ENCODE measurements at regions not wholly inside any gene's neighbourhood (a gene's known extent, or its start where the extent isn't known, plus 50 kb on each side); places are given as distances from the start of the nearest gene placed in this dataset.

DNA sequence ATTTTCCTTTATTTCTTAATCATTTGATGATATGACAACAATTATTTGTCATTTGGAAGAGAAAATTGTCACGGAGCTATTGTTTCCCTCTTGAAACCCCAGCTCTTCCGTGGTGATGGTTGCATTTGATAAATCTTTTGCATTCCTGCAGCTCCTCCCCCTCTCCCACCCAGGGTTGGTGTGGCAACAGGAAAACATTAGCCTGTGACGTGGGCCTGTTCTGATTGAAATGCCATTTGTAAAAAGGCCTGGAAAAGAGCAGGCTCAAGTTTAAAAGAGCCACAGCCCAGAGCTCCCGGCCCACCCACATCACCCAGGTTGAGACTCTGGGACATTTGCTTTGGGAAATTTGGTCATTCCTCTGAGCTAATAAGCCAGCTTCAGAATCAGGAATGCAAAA is 282.5 kb downstream of the RPLP1 start:
- DNase-seq (ENCODE audit: low read depth in 3 of 3), result no peak

DNA sequence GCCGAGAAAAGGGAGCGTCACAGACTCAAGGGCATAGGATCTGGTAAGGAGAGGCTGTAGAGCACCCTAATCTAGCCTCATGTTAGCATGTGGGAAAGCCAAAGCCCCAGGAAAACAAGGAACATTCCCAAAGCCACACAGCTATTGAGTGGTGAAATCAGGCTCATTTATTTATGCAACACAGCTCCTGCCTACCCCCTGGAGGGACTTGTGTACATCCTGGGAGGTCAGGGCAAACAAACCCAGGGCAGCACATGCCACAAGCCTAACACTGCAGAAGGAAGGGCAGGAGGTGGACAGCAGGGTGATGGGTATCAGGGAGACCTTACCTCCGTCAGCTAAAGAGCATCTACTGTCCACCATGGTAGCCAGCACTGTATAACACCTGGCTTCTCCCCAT is 283.5 kb downstream of the RPLP1 start:
- DNase-seq (ENCODE audit: low read depth in 3 of 3), result no peak

DNA sequence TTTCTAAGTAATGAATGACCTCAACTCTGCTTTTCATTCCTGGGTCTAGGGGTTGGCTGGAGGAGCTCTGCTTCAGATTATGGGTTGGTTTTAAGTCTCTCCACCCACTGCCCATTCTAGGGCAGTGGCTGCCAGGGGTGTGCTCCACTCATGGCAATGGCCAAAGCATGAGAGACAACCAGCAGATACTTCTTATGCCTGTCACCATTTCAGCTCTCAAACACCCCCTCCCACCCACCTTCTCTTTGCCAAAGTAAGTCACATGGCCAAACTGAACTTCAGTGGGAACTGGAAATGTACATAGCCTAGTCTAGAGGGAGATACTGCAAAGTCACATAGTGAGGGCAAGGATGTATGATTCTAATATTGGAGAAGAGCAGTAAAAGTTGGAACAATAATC is 285.3 kb downstream of the RPLP1 start:
- DNase-seq (ENCODE audit: low read depth in 3 of 3), result no peak

DNA sequence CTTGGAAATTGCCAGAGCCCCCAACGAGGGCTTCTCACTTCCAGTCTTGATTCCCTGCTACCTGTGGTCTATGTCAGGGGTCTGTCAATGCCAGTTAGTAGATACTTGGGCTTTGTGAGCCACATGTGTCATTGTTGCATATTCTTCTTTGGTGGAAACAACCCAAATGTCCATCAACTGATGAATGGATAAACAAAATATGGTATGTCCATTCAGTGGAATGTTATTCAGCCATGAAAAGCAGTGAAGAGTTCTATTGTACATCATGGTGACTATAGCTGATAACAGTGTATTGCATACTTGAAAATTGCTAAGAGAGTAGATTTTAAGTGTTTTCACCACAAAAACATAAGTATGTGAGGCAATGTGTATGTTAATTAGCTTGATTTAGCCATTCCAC is 288.1 kb downstream of the RPLP1 start:
- no peak for DNase-seq (ENCODE audit: low read depth in 3 of 3)

DNA sequence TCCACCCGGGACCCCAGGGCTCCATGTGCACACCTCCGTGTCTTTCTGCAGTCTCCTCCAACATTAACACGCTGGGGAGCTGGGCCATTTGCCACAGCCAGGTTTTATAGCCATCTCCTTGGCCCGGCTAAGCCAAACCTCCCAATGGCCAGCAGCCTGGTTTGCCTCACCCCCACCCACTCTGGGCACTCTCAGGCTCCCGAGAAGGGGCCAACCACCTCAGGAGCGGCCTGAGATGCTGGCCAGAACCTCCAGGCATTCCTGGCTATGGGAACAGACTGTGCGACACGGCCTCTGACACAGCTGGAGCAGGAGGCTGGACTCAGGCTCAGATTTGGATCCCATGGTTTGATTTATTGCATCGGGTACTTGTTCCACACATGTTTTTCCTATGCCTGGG is 289.7 kb downstream of the RPLP1 start:
- DNase-seq (ENCODE audit: low read depth in 3 of 3), result no peak

DNA sequence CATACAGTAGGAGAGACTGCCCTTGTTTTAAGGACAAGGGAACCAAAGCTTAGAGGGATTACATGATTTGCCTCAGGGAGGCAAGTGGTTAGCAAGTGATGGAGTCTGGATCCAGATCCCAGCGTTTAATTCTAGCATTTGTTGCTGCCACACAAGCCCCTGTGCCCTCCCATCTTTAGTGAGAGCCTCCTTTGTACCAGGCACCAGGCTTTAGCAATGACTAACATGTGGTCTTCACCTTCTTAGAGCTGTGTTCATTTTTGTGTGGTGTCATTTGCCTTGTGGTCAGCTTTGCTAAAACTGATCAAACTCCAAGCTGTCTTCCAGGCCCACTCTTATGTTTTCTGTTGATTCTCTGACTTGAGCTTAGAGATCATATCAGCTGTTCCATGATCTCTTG is 290.5 kb downstream of the RPLP1 start:
- no peak for DNase-seq (ENCODE audit: low read depth in 3 of 3)

DNA sequence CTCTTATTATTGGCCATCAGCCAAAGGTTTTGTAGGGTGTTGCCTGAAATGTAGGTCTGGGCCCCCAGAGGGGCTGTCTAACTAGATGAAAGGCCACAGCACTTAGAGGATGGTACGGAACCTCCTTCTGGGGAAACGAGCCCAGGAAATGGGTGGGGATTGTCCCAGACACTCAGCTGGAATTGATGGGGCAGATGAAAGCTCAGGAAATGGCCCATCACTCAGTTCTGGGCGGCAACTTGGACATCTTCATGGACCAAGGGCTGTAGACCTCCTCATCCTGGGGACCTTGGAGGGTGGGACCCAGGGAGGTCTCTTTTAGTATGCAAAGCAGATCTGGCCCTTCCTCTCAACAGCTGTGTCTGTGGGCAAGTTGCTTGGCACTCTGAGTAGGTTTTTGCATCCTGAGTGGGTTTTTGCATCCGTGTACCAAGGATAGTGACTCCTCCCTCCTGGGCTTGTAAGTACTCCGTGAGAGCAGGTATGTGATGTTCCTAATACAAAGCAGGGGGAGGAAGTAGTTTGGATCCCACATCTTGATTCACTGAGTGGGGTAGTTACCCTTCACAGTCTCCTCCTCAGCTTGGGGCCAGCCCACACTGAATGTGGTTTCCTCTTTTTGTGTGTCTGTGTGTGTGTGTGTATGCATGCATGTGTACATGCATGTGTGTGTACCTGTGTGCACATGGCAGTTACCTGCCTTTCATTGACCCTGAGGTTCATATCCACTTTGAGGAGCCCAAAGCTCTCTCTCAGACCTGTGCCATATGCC is 292.0 kb downstream of the RPLP1 start:
- no peak for DNase-seq (ENCODE audit: low read depth in 3 of 3)

DNA sequence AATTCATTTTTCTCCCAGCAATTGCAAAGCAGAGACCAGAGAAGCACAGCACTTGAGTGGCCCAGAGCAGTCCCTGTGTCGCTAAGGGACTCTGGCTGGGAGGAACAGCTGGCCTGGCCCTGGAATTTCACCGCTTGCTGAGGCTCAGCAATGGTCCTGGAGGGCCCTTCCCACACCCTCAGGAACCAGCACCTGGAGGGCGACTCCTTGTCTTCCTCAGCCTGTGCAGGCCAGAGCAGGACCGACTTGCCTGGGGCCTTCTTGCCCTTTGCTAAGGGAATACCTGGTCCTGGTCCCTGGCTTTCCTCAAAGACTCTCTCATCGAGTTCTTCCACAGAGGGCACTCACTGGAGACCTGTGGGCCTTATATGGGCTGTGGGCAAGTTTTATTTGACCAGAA is 294.6 kb downstream of the RPLP1 start:
- DNase-seq (ENCODE audit: low read depth in 3 of 3), result no peak

DNA sequence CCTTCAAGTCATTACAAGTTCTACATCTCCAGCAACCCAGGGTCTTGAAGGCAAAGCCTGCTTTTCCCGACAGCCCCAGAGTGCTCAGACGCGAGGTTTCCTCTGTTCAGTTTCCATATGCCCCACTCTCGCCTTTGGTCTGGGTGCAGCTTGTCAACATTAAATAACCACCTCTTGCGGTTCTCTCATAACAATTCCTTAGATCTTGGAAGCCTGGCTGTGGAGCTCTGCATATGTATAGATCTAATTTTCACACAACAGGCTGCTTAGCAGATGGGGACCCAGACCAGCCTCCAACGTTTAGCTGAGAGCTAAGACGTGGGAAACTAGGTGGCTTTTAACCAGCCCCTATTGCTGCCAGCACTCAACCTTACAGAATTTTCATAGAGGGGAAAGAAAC is 295.5 kb downstream of the RPLP1 start:
- DNase-seq (ENCODE audit: low read depth in 3 of 3), result no peak

DNA sequence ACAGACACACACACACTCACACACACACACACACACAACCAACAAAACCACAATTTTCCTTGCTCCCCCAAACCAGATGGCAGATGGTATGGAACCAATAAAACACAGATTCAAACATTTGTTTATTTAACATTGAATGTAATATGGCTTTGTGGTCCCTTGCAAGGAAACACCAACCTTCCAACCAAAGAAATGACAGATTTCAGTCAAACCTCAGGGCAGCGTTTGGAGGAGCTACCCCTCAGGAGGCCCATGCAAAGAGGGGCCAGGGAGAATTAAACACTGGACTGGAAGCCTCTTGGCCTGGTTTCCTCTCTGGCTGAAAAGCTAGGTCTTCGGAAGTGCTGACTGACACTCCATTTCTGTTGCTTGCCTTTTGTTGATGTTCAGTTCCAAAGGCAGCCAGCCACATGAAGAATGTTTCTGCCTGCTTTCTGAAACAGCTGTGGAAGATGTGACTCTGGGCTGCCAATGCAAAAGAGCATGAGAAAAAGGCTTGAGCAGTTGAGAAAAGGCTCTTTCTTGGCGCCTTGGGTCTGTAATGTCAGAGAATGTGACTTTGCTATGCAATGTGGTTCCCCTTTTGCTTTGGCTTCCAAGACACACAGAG is 296.1 kb downstream of the RPLP1 start:
- DNase-seq (ENCODE audit: low read depth in 3 of 3), result no peak

DNA sequence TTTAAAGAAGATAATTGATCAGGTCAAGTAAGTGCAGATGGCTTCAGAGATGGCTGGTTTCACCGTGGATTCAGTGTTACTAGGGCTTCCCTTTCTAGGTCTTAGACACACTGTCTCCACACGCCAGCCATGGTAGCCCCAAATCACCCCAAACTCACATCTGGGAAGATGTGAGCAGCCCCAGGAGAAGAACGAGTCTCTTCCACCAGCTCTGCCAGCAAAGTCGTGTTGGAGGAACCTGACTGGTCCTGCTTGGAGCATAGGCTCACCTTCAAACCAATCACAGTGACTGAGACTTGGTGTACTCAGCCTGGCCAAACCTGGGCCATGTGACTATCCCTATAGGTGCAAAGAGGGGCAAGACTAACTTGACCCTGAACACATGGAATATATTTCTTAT is 296.7 kb downstream of the RPLP1 start:
- DNase-seq (ENCODE audit: low read depth in 3 of 3), result no peak

DNA sequence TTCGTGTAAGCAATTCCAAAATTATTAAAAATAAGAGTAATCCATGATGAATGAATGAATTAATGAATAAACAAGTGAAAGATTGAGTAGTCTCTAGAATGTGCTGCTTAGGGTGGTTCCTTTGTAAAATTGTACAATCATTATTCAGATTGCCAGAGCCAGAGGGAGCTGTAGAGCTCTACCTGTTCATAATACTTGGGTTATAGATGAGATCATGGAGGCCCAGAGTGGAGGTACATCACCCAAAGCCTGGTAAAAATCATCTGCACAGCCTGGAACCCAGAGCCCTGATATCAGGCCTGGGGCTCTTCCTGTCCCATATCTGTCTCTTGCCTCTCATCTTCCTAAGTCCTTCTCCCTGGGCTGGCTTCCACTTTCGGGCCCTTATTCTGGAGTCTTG is 297.2 kb downstream of the RPLP1 start:
- no peak for DNase-seq (ENCODE audit: low read depth in 3 of 3)

DNA sequence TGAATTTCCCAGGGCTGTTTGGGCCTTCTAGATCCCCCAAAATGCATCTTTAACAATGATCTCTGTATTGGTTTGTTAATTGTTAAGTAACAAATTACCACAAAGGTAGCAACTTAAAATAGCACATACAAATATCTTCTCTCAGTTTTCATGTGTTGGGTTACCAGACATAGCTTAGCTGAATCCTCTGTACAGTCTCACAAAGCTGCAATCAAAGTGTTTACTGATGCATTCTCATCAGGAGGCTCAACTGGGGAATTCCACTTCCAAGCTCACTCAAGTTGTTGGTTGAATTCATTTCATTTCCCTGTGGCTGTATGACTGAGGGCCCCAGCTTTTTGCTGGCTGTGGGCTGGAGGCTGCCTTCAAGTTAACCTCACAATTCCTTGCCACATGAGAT is 297.6 kb downstream of the RPLP1 start:
- DNase-seq (ENCODE audit: low read depth in 3 of 3), result no peak

DNA sequence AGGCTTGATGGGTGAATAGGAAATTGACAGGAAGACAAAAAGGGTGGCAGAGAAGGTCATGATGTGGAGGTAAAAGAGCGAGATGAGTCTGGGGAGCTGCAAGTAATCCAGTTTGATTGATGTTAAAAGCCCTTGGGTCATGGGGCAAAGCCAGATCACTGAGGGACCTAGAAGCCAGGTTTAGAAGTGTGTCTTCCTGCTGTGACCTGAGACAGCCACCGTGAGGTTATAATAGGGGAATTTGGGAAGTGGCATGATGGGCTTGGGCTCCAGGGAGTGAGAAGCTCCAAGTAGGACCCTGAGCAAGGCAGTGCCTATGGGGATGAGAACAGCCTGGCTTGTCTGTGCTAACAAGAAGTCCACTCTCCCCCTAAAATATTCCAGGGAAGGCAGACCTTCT is 298.5 kb downstream of the RPLP1 start:
- no peak for DNase-seq (ENCODE audit: low read depth in 3 of 3)

DNA sequence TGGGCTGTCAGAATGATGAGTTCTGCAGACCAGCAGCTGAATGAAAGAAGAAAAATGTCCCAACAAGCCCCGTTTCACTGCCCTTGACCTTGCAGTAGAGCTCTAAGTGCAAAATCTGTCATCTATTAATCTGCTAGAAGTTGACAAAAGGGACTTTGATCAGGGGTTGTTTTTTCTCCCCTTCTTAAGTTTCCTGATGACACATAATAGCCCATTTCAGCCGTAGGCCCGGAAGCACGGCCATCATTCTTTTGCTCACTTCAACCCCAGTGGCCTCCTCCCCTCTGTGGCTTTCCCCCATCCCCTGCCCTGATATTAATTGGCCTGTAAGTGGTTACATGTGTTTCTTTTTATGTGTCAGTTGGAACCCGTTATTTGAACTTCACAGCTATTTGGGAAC is 298.9 kb downstream of the RPLP1 start:
- DNase-seq (ENCODE audit: low read depth in 3 of 3), result no peak

DNA sequence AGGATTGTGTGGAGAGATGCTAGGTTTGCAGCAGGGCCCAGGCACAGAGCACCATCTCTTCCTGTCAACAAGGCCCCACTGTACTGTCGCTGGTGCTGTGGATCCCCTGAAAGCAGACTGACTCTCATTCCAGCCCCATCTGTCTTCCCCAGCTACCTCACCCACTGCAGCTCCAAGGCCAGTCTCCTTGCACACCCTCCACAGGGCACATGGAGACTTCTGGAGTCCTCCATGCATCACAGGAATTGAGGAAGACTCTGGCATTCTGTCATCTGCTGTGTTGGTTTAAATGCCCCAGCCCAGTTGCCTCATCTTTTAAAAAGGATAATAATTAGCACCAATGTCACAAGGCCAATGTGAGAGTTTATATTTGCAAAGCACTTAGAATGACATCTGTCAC is 301.2 kb downstream of the RPLP1 start:
- DNase-seq (ENCODE audit: low read depth in 3 of 3), result no peak

DNA sequence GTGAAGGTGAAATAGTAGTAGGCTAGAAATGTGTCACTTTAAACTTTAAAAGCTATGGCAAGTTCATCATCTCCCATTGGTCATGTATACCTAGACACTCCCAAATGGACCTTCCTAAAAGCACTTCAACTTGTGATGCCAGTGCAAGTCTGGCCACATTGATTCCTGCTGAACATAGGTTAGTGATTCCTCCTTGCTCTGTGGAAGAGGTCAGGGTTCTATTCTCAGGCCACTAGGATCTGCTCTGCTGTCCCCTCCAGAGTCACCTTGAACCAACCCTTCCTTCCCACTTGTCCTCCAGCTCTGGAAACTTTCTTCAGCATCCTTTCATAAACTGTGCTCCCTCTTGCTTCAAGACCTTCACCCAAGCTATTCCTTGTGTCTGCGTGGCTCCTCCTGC is 301.7 kb downstream of the RPLP1 start:
- no peak for DNase-seq (ENCODE audit: low read depth in 3 of 3)

DNA sequence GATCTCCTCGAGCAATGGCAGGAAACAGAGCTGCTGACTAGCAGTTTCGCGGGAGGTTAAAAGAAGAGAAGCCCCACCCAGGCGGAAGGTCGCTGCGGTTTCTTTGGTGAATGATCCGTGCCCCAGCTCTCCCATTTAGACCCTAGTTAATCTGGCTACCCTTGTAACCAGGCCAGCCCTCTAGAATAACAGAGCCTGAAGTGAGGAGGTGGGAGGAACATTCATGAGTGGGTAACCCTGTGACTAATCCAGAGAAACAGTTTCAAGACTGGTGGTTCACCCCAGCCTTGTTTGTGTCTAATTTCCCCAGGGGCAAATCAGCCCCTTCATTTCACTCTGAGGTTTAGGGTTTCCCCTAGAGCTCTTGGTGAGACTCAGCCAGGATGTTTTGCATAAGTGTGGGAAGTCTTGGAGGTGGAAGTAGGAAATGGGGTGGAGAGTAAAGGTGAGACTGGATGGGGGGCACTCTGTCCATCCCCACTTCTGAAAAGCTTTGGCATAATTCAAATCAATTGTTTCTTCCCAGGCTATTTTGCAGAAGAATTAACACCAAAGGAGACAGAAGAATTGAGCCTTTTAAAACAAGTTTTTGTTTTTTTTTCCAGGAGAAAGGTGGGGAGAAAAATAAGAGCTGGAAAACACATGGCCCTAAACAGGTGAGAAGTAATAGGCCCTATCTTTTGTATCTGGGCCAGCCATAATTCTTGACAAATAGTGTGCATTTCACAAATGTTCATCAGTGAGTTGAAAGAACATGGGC is 303.1 kb downstream of the RPLP1 start:
- DNase-seq (ENCODE audit: low read depth in 3 of 3), result peak; percentile 62 to 80 (median 64)

DNA sequence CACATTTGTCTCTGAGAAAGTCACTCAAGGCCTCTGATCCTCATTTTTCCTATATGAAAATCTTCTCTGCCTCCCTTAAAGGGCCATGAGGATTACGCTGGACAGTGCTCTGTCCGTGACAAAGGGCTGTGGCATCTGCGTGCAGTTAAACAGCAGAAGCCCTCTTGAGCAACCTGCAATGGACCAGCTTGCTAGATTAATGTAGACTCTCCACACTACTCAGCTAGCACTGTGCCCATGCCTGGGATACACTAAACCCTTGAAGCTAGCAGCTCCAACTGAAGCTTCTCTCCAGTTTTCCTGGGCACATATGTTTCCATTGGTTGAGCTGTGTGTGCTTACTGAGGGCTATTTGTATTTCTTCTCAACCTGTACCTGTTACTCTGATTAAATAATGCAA is 303.8 kb downstream of the RPLP1 start:
- no peak for DNase-seq (ENCODE audit: low read depth in 3 of 3)

DNA sequence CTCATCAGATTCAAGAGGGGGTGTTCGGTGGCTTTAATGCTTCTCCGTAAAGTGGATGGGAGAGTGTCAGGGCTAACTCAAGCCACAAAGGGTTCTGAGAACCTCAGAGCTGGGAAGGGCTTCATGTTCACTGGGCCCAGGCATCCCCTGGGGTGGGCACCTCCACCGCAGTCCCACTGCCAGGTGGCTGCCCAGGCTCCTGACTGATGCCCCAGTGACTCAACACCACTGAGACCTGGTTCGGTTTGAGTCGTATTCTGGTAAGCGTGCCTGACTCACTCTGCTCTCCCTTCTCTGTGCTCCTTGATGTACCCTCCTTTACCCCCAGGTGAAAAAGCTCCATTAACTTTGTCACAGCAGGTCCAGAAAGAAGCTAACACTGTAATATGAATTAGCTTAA is 304.6 kb downstream of the RPLP1 start:
- peak; percentile 52 to 74 (median 62) for DNase-seq (ENCODE audit: low read depth in 3 of 3)

DNA sequence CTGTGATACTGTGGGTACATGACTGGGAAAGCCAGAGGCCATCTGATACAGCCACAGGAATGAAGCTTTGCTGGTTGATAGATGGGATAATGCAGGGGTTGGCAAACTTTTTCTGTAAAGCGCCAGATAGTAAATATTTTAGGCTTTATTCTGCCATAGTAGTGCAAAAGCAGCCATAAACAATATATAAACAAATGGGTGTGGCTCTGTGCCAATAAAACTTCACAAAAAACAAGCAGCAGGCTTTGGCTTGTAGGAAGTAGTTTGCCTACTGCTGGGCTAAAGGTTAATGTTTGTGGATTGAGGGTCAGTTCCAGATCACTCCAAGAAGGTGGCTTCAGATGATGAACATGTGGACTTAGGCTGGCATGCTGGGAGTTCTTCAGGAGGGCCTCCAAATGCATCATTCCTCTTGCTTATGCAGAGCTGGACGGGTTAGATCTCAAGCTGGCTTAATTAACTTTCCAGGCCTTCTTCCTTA is 305.7 kb downstream of the RPLP1 start:
- no peak for DNase-seq (ENCODE audit: low read depth in 3 of 3)

DNA sequence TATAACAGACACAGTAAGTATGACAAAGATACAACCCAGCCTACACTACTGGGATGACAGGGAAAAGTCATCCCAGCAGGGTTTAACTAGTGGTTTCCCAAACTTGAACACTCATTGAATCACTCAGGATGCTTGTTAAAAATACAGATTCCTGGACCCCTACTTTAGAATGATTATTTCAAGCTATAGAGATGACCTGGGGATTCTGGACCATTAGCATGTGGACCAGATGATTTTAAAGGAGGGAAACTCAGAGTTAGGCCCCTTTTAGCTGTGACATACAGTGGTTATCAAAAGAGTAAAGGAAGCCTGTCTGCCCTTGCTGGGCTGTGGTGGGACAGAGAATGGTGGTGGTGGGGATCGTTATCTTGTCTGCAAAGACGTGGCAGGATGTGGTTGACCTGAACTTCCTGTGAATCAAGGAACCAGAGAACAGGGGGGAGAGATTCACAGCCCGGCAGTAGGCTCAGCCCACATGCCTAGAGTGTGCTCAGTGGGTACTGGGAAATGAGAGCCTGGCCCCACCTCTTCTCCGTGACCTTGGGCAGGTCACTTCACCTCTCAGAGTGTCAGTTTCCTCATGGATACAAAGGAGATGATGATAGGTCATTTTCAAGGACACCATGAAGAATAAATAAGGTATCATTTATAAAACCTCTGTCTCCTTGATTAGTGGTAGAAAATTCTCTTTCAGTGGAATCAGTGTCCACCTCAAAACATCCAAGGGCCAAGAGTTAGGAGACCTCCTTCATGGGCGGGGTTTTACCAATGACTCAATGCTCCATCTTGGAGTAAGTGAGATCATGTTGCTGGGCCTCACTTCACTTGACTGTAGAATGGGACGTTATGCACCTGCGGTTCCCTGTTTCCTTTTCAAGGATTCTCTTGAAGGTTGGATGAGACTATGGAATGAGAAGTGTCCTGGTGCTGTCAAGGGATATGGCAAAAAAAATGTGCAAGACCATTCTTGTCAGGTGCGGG is 306.5 kb downstream of the RPLP1 start:
- peak; percentile 72 to 87 (median 84) for DNase-seq (ENCODE audit: low read depth in 3 of 3)
